ENCODE measurements at regions not wholly inside any gene's neighbourhood (a gene's known extent, or its start where the extent isn't known, plus 50 kb on each side); places are given as distances from the start of the nearest gene placed in this dataset.

DNA sequence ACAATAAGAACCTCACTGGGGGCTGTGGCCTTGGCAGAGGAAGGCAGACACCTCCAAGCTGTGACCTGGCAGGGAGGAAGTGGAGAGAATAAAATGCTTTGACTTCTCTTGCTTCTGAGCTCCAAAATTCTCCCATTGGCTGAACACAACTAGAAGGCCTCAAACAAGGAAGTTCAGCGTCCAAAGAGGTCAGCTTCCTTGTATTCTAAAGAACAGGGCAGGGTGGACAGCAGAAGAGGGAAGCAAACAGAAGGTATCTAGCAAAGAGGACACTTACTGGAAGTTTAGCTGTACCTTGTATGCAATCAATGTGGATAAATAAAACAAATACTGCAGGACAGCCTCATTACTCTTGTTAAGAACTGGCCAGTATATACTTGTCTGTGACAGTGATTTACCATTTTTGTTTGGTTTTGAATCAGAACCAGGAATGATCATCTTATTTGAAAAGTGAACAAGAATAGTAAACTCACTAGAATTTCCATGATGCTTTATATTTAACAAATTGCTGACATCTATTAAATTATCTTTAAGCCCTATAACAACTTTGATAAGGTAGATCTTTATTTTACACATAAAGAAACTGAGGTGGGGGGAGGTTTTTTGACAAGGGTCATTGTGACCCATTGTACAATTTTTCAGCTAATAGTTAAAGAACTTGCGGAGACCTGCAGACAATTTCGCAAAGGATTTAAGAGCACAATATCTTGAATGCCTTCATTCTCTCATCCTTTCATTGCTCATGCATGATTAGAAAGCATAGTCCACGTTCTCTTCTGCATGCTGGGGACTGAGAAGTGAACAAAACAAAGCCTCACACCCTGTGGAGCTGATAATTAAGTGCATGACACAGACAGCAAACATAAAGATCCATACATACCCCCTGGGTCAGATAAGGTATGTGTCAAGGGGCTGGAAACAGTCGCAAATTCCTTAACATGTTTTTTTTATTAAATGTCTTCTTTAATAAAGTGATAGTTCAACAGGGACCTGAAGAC, 1448.0 kb downstream of the AACS start:
- Histone ChIP-seq H3K27ac (ENCODE audit: poor library complexity, severe bottlenecking) (no peak overlapping the region), H3K4me3 (ENCODE audit: severe bottlenecking) (no peak overlapping the region), H3K9me3 (ENCODE audit: severe bottlenecking) (no peaks in the 10 kb centered on the region), H3K4me1 (ENCODE audit: insufficient read depth, poor library complexity, severe bottlenecking) (no peaks in the 10 kb centered on the region), H3K36me3 (ENCODE audit: low read depth) (no peaks in the 10 kb centered on the region), H3K27me3 (ENCODE audit: insufficient read depth, poor library complexity, severe bottlenecking) (no peaks in the 10 kb centered on the region)
- TF ChIP-seq, protein P1, sequence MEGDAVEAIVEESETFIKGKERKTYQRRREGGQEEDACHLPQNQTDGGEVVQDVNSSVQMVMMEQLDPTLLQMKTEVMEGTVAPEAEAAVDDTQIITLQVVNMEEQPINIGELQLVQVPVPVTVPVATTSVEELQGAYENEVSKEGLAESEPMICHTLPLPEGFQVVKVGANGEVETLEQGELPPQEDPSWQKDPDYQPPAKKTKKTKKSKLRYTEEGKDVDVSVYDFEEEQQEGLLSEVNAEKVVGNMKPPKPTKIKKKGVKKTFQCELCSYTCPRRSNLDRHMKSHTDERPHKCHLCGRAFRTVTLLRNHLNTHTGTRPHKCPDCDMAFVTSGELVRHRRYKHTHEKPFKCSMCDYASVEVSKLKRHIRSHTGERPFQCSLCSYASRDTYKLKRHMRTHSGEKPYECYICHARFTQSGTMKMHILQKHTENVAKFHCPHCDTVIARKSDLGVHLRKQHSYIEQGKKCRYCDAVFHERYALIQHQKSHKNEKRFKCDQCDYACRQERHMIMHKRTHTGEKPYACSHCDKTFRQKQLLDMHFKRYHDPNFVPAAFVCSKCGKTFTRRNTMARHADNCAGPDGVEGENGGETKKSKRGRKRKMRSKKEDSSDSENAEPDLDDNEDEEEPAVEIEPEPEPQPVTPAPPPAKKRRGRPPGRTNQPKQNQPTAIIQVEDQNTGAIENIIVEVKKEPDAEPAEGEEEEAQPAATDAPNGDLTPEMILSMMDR (IDR thresholded peaks at IDR 0.05; ENCODE audit: poor library complexity, severe bottlenecking): no peak
- ATAC-seq (ENCODE audit: low read depth) (no peak), DNase-seq (ENCODE audit: low spot score) (no peak)

DNA sequence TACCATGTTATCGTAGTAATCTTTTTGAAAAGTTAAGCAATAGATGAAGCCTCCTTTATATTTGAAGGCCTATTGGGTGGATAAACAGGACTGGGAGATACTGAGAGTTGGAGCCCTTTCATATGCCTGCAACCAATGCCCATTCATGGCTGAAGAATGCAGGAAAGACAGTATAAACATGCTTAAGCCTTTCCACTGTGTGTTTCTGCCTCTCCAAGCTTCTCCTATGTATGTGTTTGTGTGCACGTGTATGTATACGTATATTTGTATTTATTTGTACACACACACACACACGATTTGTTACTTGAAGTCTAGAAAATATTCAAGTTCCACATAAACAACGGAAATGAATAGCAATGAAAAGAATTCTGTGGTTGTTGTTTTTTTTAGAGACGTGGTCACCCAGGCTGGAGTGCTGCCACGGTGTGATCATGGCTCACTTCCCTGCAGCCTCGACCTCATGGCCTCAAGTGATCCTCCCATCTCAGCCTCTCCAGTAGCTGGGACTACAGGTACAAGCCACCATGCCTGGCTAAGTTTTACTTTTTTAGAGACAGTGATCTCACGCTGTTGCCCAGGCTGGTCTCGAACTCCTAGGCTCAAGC, 1453.5 kb downstream of the AACS start:
- TF ChIP-seq, protein P1 (IDR thresholded peaks at IDR 0.05; ENCODE audit: poor library complexity, severe bottlenecking): no peak
- H3K4me1 ChIP-seq (ENCODE audit: insufficient read depth, poor library complexity, severe bottlenecking): no peaks in the 10 kb centered on the region
- no peak overlapping the region for H3K27ac ChIP-seq (ENCODE audit: poor library complexity, severe bottlenecking)
- no peaks in the 10 kb centered on the region for H3K9me3 ChIP-seq (ENCODE audit: severe bottlenecking)
- H3K4me3 ChIP-seq (ENCODE audit: severe bottlenecking): no peak overlapping the region
- no peaks in the 10 kb centered on the region for H3K36me3 ChIP-seq (ENCODE audit: low read depth)
- H3K27me3 ChIP-seq (ENCODE audit: insufficient read depth, poor library complexity, severe bottlenecking): no peaks in the 10 kb centered on the region
- DNase-seq (ENCODE audit: low spot score) (no peak), ATAC-seq (ENCODE audit: low read depth) (no peak; the same call in 2 of the 3 replicates)

DNA sequence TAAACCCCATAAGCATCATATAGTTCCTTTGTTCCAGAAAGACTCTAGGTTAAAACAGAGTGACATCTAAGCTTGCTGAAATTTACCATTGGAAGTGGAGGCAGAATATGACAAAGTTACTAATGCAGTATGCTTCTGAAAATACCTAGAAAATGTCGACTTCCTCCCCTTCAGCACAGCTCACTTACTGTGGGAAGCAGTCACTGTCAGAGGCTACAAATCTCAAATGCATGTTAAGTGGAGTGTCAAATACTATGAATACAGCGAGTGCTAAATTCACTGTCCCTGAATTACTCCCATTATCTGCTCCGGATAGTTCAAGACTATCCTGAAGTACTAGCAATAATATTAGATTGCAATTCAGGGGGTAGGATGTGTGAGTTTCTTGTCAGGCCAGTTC, 1454.6 kb downstream of the AACS start:
- no peaks in the 10 kb centered on the region for H3K9me3 ChIP-seq (ENCODE audit: severe bottlenecking)
- TF ChIP-seq, protein P1 (IDR thresholded peaks at IDR 0.05; ENCODE audit: poor library complexity, severe bottlenecking): no peak
- no peak overlapping the region for H3K27ac ChIP-seq (ENCODE audit: poor library complexity, severe bottlenecking)
- no peaks in the 10 kb centered on the region for H3K36me3 ChIP-seq (ENCODE audit: low read depth)
- no peak for ATAC-seq (ENCODE audit: low read depth)
- no peak overlapping the region for H3K4me3 ChIP-seq (ENCODE audit: severe bottlenecking)
- DNase-seq (ENCODE audit: low spot score): no peak
- H3K4me1 ChIP-seq (ENCODE audit: insufficient read depth, poor library complexity, severe bottlenecking): no peaks in the 10 kb centered on the region
- no peaks in the 10 kb centered on the region for H3K27me3 ChIP-seq (ENCODE audit: insufficient read depth, poor library complexity, severe bottlenecking)

DNA sequence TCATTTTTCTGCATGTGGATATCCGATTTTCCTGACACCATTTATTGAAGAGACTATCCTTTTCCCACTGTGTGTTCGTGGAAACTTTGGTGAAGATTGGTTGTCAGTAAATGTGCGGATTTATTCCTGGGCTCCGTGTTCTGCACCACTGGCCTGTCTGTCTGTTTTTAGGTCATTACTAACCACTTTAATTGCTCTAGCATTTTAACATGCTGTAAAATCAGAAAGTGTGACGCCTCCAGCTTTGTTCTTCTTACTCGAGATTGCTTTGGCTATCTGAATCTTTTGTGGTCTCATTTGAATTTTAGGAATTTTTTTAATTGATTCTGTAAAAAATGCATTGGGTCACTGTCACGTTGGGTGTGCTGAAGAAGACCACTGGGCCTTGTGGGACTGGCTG, 1458.7 kb downstream of the AACS start:
- Histone ChIP-seq H3K27ac (ENCODE audit: poor library complexity, severe bottlenecking) (no peak overlapping the region), H3K36me3 (ENCODE audit: low read depth) (no peaks in the 10 kb centered on the region), H3K4me1 (ENCODE audit: insufficient read depth, poor library complexity, severe bottlenecking) (no peaks in the 10 kb centered on the region), H3K4me3 (ENCODE audit: severe bottlenecking) (no peak overlapping the region), H3K27me3 (ENCODE audit: insufficient read depth, poor library complexity, severe bottlenecking) (no peaks in the 10 kb centered on the region), H3K9me3 (ENCODE audit: severe bottlenecking) (no peaks in the 10 kb centered on the region)
- no peak for ATAC-seq (ENCODE audit: low read depth)
- no peak for DNase-seq (ENCODE audit: low spot score)
- TF ChIP-seq, protein P1 (IDR thresholded peaks at IDR 0.05; ENCODE audit: poor library complexity, severe bottlenecking): no peak
